NCI-H1105 treated with DMSO at 0.1 percent for 48 hours (cell line): ENCODE measurements at regions not wholly inside any gene's neighbourhood (a gene's known extent, or its start where the extent isn't known, plus 50 kb on each side); places are given as distances from the start of the nearest gene placed in this dataset.
"Not testable (repeated sequence)": the region's sequence is repeated elsewhere in the genome, so short reads cannot be mapped to it uniquely, and the experiment has no call there.

Experiments
- DNase-seq: peaks from one replicate; lab custom pipeline; 2025; lab: John Stamatoyannopoulos, UW

DNA sequence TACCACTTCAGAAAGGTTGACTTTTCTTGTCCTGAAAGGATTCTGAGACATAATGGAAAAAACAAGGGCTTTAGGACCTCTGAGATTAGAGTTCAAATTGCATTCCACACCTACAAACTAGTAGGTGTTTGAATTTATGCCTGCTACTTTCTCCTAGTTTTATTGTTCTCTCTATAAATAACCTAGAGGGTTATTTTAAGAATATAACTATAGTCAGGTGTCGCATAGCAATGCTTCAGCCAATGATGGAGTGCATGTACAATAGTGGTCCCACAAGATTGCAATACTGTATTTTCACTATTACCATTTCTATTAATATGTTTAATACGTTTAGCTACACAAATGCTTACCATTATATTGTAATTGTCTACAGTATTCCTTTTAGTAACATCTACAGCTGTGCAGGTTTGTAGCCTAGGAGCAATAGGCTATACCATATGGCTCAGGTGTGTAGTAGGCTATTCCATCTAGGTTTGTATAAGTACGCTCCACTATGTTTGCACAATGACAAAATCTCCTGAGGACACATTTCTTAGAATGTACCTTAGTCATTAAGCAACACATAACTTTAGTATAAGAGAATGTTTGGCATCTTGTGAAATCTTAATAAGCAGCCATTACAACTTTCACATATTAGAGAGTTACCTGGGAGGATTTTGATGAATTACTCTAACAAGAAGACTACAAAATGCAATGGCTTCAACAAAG, 1352.5 kb downstream of the ZPLD1 start:
- DNase-seq, result no peak

DNA sequence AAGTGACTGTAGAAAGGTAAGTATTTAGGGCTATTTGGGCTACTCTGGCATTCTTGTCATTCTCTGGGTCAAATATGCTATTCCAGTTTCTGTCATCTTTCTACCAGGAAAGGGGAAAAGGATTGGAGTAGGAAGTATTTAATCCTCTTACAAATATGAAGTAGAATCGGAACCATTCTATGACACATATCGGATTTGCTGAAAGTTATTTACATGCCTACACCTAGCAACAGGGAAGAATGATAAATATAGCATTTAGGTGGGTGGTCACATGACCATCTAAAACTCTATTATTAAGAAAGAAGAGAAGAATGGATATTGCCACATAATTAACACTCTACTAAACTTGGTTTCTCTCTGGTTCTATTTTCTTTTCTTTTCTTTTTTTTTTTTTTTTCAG, 1353.1 kb downstream of the ZPLD1 start:
- no peak for DNase-seq

DNA sequence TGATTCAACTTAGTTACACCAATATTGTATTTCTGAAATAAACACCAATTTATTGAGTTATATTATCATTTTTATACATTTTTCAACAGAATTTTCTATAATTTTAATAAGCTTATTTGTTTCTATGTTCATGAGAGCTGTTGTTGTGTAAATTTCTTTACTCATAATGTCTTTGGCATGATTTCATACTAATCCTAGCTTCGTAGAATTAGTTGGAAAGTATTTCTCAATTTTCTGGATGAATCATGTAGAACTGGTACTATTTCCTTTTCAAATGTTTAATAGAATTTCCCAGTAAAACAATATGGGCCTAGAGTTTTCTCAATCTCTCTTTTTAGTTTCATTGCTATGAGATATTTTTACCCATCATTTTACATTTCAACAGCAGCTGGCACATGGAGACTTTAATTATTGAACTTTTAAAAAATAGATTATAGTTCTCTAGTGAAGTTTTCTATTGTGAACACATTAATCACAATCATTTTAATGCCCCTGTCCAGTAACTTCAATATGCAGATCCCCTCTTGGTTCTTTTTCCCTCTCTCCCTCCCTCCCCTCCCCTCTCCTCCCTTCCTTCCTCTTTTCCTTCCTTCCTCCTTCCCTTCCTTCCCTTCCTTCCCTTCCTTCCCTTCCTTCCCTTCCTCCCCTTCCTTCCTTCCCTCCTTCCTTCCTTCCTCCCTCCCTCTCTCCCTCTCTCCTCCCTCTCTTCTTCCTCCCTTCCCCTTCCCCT, 1357.1 kb downstream of the ZPLD1 start:
- DNase-seq, result no peak

DNA sequence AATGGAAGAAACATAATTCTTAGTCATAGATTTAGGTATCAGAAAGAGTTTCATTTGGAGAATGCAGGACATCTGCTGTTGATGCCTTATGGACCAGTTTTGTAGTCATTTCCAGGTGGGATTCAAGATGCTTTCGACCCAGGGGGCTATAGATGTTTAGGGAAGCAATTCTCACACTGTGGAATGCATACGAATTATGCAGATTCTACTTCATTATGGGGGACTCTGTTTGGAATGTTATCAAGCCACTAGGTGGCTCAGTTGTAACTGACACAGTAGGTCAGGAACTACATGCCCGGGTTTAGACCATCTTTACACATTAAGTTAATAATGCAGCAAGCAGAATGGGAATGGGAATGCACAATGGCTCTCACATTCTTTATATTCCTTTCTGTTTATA, 1359.8 kb downstream of the ZPLD1 start:
- no peak for DNase-seq

DNA sequence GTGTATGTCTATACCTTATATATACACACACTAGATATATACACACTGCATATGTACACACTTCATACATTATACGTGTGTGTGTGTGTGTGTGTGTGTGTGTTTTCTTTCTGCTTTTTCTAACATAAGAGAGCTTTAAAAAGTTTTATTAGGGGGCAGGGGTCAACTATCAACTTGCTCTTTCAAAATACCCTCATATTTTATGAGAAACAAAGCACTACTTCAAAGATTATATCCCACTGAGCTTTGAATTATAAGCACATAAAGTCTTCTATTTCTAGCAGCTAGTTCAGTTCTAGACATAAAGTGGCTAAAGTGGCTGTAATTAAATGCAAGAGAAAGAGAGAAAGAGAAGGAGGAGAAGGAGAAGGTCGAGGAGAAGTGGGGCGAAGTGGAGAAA, 1361.3 kb downstream of the ZPLD1 start:
- no peak for DNase-seq

DNA sequence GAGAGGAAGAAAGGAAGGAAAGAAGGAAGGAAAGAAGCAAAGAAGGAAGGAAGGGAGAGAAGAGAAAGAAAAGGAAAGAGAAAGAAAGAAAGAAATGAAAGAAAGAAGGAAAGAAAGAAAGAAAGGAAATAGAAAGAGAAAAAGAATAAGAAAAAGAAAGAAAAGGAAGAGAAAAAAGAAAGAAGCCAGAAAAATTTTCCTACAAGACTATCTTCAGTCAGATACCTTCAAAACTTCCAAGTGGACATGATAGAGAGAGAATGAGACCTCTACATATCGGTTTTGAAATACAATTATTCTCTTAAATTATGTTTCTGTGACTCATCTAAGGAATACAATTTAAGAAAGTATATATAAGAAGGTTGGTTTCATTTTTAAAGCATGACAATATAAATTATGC, 1369.0 kb downstream of the ZPLD1 start:
- DNase-seq, result no peak

DNA sequence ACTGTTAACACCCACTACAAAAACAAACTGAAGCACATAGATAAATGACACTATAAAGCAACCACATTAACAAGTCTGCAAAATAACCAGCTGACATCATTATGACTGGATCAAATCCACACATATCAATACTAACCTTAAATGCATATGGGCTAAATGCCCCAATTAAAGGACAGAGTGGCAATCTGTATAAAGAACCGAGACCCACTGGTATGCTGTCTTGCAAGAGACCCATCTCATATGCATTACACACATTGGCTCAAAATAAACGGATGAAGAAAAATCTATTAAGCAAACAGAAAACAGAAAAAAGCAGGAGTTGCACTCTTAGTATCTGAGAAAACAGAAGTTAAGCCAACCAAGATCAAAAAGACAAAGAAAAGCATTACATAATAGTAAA, 1375.4 kb downstream of the ZPLD1 start:
- DNase-seq, result no peak

DNA sequence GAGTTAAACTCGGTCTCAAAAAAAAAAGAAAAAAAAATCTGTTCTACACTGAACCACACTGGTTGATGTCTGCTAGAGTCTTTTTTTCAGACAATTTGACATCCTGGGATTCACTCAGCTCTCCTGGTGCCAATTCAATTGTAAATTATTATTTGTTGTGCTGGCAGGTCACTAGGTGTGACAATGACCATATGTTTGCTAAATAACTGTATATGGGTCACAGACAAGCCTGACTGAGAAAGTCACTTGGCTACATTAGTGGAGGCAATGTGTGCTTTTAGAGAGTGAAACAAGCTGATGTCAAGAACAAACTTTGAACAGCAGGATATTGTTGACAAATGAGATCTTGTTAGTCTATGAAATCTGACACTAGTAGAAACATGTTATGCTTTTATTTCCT, 1379.1 kb downstream of the ZPLD1 start:
- no peak for DNase-seq

DNA sequence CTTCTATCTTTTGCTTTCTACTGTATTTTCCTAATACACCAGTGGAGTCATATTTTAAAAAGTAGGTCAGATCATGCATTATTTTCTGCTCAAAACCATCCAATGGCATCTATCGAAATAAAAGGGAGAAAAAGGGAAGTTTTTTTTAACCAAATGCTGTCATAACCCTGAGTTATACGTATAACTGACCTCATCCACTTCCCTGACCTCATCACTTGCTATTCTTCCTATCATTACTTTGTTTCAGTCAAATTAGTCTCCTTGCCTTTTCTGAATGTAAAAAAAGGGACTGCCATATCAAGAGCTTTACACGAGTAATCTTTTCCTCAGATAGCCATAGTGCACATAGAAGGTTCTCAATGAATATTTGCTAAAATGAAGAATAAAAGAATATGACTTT, 1383.6 kb downstream of the ZPLD1 start:
- no peak for DNase-seq

DNA sequence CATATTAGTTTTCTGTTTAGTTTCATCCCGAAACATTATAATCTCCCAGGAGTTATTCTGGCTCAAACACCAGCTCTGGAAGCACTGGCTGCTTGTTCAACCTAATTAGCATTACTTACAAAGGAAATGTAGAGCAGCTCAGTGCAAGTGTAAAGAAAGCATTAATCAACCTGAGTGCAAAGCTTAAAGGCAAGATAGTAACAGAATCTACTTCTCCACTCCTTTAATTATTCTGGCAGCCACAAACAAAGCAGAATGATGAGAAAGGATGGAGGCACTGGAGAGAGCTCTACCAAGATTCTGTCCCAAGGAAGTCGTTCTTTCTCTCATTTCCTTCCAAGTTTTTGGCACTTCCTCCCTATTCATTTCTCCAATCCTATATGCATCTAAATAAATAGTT, 1384.0 kb downstream of the ZPLD1 start:
- no peak for DNase-seq

DNA sequence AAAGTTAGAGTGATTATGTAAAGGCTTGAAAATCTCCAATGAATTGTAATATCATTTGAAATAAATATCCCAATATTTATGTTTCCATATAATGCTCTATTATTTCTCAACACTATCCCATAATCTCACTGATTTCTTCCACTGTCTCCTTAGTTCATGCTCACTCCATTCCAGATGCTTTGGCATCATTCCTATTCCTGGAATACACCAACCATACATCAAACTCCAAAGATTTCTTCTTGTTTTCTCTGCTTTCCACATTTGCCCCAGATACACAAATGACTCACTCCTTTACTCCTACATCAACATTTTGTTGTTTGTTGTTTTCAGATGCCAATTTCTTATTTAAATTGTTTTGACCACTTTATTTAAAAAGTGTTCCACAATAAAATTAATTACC, 1390.8 kb downstream of the ZPLD1 start:
- DNase-seq, result no peak

DNA sequence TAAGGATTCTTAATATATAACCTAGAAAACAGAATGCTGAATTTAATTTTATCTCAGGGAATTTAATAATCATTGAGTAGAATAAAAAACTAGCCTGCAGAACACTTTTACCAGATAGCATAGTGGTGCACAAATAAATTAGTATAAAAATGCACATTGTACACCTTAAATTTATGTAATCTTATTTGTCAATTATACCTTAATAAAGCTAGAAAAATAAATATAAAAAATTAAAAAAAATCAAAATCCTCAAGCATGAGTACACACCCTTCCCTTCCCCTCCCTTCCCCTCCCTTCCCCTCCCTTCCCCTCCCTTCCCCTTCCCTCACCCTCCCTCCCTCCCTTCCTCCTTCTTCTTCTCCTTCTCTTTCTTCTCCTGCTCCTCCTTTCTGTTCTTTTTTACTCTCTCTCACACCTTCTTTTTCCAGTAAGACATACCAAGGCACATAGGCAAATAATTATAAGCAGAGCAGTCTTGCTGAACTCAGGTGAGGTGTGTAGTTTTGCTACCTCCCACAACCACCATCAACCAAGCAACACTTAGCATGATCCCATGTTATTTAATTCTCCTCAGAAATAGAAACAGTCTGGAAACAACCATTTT, 1395.0 kb downstream of the ZPLD1 start:
- no peak for DNase-seq

DNA sequence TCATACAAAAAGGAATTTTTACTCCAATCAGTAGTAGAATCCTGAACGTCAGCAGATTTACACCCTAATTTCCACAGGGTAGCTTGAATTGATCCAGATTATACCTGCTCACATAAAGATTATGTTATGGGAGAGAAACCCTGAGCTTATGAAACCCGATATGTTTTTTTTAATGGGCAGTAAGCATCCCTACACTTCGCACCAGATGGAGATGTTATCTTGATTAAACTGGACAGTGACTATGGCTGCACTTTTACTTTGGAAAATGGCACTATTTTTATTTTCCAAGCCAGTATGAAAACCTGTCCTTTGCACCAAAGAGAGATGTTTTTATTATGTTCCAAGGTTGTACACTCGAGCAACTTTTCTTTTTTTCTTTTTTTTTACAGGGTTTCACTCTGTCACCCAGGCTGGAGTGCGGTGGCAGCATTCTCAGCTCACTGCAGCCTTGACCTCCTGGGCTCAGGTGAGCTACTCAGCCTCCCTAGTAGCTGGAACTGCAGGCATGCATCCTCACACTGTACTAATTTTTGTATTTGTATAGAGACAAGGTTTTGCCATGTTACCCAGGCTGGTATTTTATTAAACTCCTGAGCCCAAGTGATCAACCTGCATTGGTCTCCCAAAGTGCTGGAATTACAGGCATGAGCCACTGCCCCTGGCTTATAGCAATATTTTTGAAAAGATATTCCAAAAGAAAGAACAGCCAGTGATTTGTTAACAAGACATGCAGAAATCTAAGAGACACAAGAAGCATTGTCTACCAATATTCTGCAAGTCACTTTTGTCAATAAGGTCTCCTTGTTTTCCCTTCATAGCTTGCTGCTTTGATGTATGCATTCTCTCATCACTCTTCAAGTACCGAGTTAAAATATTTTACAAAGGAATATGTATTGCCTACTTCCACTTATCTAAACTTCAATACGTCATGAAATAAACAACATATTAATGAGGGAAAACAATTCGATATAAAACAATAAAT, 1412.6 kb downstream of the ZPLD1 start:
- DNase-seq, result no peak

DNA sequence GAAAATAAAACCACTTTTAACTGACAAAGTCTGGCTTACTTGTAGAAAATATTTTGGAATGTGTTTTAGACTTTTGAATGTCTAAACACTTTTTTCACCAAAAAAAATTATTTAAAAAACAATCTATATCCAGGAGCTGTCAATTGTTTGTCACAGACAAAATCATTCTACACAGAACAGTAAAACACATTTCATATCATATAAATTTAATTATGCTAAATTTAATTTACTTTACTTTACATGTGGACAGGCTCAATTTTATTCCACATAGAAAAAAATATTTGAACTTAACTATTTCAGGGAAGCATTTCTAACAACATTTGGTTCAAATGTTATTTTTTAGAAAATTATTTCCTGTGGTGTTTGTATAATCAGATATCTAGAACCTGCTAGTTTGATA, 1417.0 kb downstream of the ZPLD1 start:
- DNase-seq, result no peak

DNA sequence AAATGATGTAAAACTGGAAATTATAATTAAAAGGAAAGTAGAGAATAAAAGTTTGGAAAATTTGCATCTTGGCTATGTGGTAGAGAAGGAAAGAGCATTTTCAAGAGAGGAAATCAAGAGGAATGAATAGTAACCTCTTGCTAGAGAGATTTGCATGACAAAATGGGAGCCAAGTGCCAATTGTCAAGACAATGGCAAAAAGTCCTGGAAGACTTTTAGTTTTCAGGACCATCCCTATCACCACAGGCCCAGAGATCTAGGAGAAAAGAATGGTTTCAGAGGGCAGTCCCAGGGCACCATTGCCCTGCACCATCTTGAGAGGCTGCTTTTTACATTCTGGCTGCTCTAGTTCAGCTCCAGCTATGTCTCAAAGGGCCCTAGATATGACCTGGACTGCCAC, 1427.6 kb downstream of the ZPLD1 start:
- no peak for DNase-seq

DNA sequence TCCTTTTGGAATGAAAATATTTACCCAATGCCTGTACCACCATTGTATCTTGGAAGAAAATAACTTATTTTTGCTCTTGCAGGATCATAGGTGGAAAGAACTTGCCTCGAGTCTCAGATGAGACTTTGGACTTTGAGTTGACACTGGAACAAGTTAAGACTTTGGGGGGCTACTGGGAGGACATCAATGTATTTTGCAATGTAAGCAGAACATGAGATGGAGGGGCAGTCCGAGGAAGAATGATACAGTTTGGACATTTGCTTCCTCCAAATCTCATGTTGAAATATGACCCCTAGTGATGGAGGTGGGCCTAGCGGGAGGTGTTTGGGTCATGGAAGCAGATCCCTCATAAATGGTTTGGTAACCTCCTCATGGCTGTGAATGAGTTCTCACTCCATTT, 1428.6 kb downstream of the ZPLD1 start:
- no peak for DNase-seq

DNA sequence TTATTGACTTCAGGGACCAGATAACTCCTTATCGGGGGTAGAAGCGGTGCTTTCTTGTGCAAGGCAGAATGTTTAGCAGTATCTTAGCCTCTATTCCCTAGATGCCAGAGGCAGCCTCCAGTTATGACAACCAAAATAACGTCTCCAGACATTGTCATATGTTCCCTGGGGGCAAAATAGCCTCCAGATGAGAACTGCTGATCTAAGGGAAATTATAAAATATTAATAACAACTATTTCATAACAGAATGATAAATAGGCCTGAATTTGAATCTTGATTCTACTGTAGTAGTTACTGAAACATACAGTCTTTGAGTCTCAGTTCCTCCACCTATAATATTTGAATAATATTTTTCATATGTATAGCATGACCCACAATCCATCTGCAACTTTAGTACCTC, 1431.3 kb downstream of the ZPLD1 start:
- DNase-seq, result no peak

DNA sequence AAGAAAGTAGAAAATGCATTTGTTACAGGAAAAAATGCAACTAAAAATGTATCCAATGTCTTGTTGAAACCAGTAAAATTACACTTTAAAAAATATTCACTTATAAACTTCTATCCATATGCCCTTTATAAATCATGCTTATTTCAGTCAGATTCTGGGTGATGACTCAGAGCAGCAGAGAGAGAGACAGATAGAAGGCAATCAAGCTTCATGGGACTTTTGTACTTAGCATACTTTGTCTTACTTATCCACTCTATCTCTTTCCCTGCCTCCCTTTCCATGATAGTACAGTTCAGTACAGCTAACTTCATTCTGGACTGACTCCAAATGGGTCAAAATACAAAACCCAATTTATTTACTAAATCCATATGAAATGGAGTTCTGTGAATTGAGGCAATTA, 1438.2 kb downstream of the ZPLD1 start:
- no peak for DNase-seq

DNA sequence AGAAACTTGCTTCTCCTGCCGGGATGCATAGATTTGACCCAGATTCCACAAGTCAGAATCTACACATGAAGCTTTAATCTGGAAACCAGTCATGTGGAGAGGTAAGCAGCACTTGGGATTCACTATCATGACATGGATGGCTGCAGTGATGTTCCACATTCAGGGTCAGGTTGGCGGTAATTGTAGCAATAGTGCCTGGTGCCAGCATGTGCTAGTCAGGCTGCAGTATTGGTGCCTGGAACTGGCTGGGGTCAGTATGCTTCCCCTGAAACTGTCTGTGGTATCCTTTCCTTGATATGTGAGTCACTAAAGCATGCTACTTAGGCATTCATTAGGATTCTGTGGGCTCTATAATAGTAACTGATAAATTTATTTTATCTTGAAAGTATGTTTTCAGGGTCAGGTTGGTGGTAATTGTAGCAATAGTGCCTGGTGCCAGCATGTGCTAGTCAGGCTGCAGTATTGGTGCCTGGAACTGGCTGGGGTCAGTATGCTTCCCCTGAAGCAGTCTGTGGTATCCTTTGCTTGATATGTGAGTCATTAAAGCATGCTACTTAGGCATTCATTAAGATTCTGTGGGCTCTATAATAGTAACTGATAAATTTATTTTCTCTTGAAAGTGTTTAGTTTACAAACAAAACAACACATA, 1439.2 kb downstream of the ZPLD1 start:
- DNase-seq, result no peak

DNA sequence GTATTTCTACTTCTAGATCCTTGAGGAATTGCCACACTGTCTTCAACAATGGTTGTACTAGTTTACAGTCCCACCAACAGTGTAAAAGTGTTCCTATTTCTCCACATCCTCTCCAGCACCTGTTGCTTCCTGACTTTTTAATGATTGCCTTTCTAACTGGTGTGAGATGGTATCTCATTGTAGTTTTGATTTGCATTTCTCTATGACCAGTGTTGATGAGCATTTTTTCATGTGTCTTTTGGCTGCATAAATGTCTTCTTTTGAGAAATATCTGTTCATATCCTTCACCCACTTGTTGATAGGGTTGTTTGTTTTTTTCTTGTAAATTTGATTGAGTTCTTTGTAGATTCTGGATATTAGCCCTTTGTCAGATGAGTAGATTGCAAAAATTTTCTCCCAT, 1447.0 kb downstream of the ZPLD1 start:
- not testable (repeated sequence) for DNase-seq

DNA sequence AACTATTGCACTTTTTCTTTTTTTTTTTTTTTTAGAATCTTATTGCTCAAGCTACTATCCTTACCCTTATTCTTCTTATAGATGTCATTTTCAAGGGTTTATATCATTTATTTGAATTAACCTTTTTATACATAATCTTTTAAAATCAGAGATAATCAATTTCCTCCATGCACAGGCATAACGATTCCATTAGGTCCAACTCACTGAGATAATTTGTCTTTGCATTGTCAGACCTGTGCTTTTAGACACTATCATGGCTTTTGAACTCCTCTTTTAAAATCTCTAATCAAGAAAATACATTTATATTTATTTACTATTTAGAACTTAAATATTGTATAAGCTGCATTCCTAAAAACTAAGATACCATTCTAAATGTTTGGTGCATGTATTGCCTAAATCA, 1454.9 kb downstream of the ZPLD1 start:
- no peak for DNase-seq
